B cell (primary cell): ENCODE measurements at regions not wholly inside any gene's neighbourhood (a gene's known extent, or its start where the extent isn't known, plus 50 kb on each side); places are given as distances from the start of the nearest gene placed in this dataset.

ENCODE experiments used
- ATAC-seq: fragments of 200-7000 bp; cut with Tn5 transposase; one replicate; pipeline ENCODE4 v1.10.0; 2021; ENCODE audit warnings: low read depth, mild to moderate bottlenecking, moderate number of reproducible peaks, moderate library complexity
- CTCF ChIA-PET: fragments of 350-600 bp; sonication (Branson Sonifier 250); formaldehyde crosslinking; loops from one replicate; lab custom pipeline; 2021; ENCODE audit warnings: antibody characterized with exemption, inconsistent platforms; lab: Charles Lee
- POLR2A ChIA-PET: fragments of 350-600 bp; sonication (Branson Sonifier 250); formaldehyde crosslinking; loops from one replicate; lab custom pipeline; 2021; ENCODE audit warnings: antibody characterized with exemption; lab: Charles Lee
- DNase-seq: peaks from one replicate; pipeline ENCODE4 v3.0.0; 2013
- H2AFZ ChIP-seq: 2 replicates; pipeline ENCODE4 v1.6.1; 2012; ENCODE audit warnings: mild to moderate bottlenecking, low read depth, low read length; ENCODE audit not compliant: insufficient read depth, poor library complexity, severe bottlenecking
- H3K27ac ChIP-seq, 2 donors: 1 replicate in 1 of 2; 2 replicates in 1 of 2; pipeline ENCODE4 v1.5.1; 2012 to 2013; ENCODE audit warnings: low read length in 2 of 2, mild to moderate bottlenecking in 2 of 2, moderate library complexity in 1 of 2
- H3K27me3 ChIP-seq, 4 experiments: fragments of 200-600 bp in 1 of 4; sonication (generic) in 1 of 4; replicated peaks in 1 of 4; 1 replicate in 2 of 4; 2 replicates in 2 of 4; pipeline versions ENCODE4 v1.6.1 to v1.7.0; 2013 to 2016; ENCODE audit warnings: low read length in 3 of 4, mild to moderate bottlenecking in 2 of 4, mixed read lengths in 1 of 4, moderate library complexity in 1 of 4; ENCODE audit not compliant: insufficient read depth in 4 of 4, control insufficient read depth in 3 of 4; ENCODE audit errors: control extremely low read depth in 1 of 4
- H3K36me3 ChIP-seq, 2 experiments: replicated peaks in 1 of 2; 1 replicate in 1 of 2; 2 replicates in 1 of 2; pipeline versions ENCODE4 v1.6.1 to v1.7.1; 2013; ENCODE audit warnings: low read length in 1 of 2; ENCODE audit not compliant: insufficient read depth in 2 of 2, control insufficient read depth in 1 of 2; ENCODE audit errors: control extremely low read depth in 1 of 2, extremely low read depth in 1 of 2
- H3K4me1 ChIP-seq, 2 donors: fragments of 200-600 bp in 1 of 2; sonication (generic) in 1 of 2; 1 replicate in 1 of 2; 2 replicates in 1 of 2; pipeline versions ENCODE4 v1.5.1 to v1.6.1; 2013 to 2017; ENCODE audit warnings: low read length in 2 of 2; ENCODE audit not compliant: control insufficient read depth in 2 of 2, insufficient read depth in 2 of 2
- H3K4me2 ChIP-seq: replicated peaks from 2 replicates; pipeline ENCODE3; 2012; ENCODE audit warnings: mild to moderate bottlenecking, low read depth, low read length; ENCODE audit not compliant: poor library complexity, severe bottlenecking
- H3K4me3 ChIP-seq, 5 experiments: fragments of 200-600 bp in 1 of 5; sonication (generic) in 1 of 5; 1 replicate in 3 of 5; 2 replicates in 2 of 5; pipeline versions ENCODE4 v1.5.1 to v1.7.0; 2011 to 2016; ENCODE audit warnings: low read length in 4 of 5, mild to moderate bottlenecking in 4 of 5, low read depth in 2 of 5, control low read depth in 1 of 5, moderate library complexity in 1 of 5; ENCODE audit not compliant: insufficient read depth in 1 of 5; ENCODE audit errors: control extremely low read depth in 1 of 5, extremely low read depth in 1 of 5
- H3K79me2 ChIP-seq: fragments of 200-600 bp; sonication (generic); one replicate; pipeline ENCODE4 v1.6.0; 2016; ENCODE audit warnings: low read length; ENCODE audit not compliant: control insufficient read depth, insufficient read depth
- H3K9ac ChIP-seq: fragments of 200-600 bp; sonication (generic); 2 replicates; pipeline ENCODE4 v1.6.1; 2017; ENCODE audit warnings: mild to moderate bottlenecking, low read length, moderate library complexity
- H3K9me3 ChIP-seq, 3 donors: one replicate each; pipeline versions ENCODE4 v1.6.1 to v1.7.1; 2013; ENCODE audit warnings: low read length in 2 of 3; ENCODE audit not compliant: control insufficient read depth in 2 of 3, insufficient read depth in 1 of 3; ENCODE audit errors: control extremely low read depth in 1 of 3
- H4K20me1 ChIP-seq: 2 replicates; pipeline ENCODE4 v1.6.0; 2012; ENCODE audit warnings: mild to moderate bottlenecking, low read length; ENCODE audit not compliant: insufficient read depth, control insufficient read depth, poor library complexity, severe bottlenecking
- H3K27ac Mint-ChIP-seq: one replicate; pipeline ENCODE4 v1.8.0; 2021; ENCODE audit warnings: mixed read lengths
- H3K27me3 Mint-ChIP-seq: one replicate; pipeline ENCODE4 v1.8.0; 2021; ENCODE audit warnings: mixed read lengths
- H3K4me1 Mint-ChIP-seq: one replicate; pipeline ENCODE4 v1.8.0; 2021; ENCODE audit warnings: mixed read lengths
- H3K4me3 Mint-ChIP-seq: one replicate; pipeline ENCODE4 v1.8.0; 2021; ENCODE audit warnings: mixed read lengths
- H3K9me3 Mint-ChIP-seq: one replicate; pipeline ENCODE4 v1.8.0; 2022; ENCODE audit warnings: mixed read lengths; ENCODE audit not compliant: insufficient read depth
- EZH2 ChIP-seq: IDR thresholded peaks from 2 replicates; pipeline ENCODE4 v1.6.1; 2012; ENCODE audit warnings: borderline replicate concordance, low read depth, mild to moderate bottlenecking, moderate library complexity, low read length; ENCODE audit not compliant: insufficient read depth, poor library complexity, severe bottlenecking
- WGBS: methylation state at CpG from one replicate; pipeline ENCODE4 v1.1.5; 2013; ENCODE audit warnings: missing lambda C conversion rate; ENCODE audit not compliant: insufficient coverage; 5-methylcytosine and 5-hydroxymethylcytosine counted together
- intact Hi-C: fragments of 100-400 bp; cut with micrococcal nuclease; formaldehyde crosslinking; loops from one replicate; pipeline ENCODE4 v1.10.0; 2022
- TF ChIP-seq, protein P1 (sequence below): fragments of 200-600 bp; IDR thresholded peaks from one replicate; pipeline ENCODE4 v1.8.0; 2022; ENCODE audit warnings: antibody characterized with exemption, mild to moderate bottlenecking

DNA sequence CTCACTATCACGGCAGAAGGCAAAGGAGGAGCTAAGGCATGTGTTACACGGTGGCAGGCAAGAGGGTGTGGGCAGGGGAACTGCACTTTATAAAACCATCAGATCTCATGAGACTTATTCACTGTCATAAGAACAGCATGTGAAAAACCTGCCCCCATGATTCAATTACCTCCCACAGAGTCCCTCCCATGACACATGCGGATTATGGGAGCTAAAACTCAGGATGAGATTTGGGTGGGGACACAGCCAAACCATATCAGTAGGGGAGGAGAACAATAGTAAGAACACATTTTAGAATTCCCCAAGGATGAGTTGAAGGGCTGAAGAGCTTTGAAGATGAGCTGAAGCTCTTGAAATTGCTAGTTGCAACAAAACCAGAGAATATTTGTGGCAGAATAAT lies 287.9 kb downstream of the SMARCA2 start:
- no peak overlapping the region for H3K27ac ChIP-seq
- H3K27ac Mint-ChIP-seq: no peak overlapping the region
- H3K27me3 ChIP-seq: no peaks in the 10 kb centered on the region
- no CpG with 5 or more reads among the region's 3 CpGs for WGBS
- no peak overlapping the region for H2AFZ ChIP-seq
- ChIA-PET POLR2A (no interaction called here), CTCF (no interaction called here)
- no peak overlapping the region for H3K4me3 Mint-ChIP-seq
- TF ChIP-seq EZH2: no peak
- TF ChIP-seq, protein P1, sequence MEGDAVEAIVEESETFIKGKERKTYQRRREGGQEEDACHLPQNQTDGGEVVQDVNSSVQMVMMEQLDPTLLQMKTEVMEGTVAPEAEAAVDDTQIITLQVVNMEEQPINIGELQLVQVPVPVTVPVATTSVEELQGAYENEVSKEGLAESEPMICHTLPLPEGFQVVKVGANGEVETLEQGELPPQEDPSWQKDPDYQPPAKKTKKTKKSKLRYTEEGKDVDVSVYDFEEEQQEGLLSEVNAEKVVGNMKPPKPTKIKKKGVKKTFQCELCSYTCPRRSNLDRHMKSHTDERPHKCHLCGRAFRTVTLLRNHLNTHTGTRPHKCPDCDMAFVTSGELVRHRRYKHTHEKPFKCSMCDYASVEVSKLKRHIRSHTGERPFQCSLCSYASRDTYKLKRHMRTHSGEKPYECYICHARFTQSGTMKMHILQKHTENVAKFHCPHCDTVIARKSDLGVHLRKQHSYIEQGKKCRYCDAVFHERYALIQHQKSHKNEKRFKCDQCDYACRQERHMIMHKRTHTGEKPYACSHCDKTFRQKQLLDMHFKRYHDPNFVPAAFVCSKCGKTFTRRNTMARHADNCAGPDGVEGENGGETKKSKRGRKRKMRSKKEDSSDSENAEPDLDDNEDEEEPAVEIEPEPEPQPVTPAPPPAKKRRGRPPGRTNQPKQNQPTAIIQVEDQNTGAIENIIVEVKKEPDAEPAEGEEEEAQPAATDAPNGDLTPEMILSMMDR: no peak
- H3K79me2 ChIP-seq: no peaks in the 10 kb centered on the region
- no peaks in the 10 kb centered on the region for H3K36me3 ChIP-seq
- H3K27me3 Mint-ChIP-seq: peaks cover 4% of the 10 kb centered on the region
- H3K9me3 ChIP-seq: no peaks in the 10 kb centered on the region
- ATAC-seq: no peak
- no peak overlapping the region for H3K4me3 ChIP-seq
- H3K4me1 ChIP-seq: no peaks in the 10 kb centered on the region
- H4K20me1 ChIP-seq: no peaks in the 10 kb centered on the region
- intact Hi-C loops: no loop called here
- H3K4me2 ChIP-seq: no peak overlapping the region
- peaks cover 3% of the 10 kb centered on the region for H3K9me3 Mint-ChIP-seq
- no peaks in the 10 kb centered on the region for H3K4me1 Mint-ChIP-seq
- no peak for DNase-seq
- no peak overlapping the region for H3K9ac ChIP-seq

DNA sequence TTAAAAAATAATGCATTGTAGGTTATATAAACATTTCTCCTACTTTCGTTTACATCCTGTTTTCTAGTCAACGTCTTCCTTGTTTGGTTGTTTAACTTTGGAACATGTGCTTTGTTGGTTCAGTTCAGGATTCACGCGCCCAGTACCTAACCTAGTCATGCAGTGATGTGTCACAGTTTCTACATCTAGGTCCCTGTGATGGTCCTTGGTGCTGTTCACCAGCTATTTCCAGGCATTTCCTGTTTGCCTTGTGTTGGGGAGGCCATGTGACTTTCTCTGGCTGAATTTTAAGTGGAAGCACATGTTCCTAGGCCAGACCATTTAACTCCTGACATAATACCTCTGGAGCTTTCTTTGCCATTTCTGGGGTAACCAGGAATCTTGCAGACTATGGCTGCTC lies 292.3 kb downstream of the SMARCA2 start:
- H3K27ac ChIP-seq: no peak overlapping the region
- no peak for TF ChIP-seq EZH2
- H3K9me3 Mint-ChIP-seq: peaks cover 8% of the 10 kb centered on the region

More for the DNA sequence above, 292.3 kb downstream of the SMARCA2 start:
- Mint-ChIP-seq H3K27ac (no peak overlapping the region), H3K4me1 (no peaks in the 10 kb centered on the region), H3K27me3 (peaks cover 4% of the 10 kb centered on the region), H3K4me3 (no peak overlapping the region)
- H3K9ac ChIP-seq: no peak overlapping the region
- no peak overlapping the region for H3K4me3 ChIP-seq
- H3K9me3 ChIP-seq: peaks cover 0 to 8% (median 0%) of the 10 kb centered on the region in 3 donors
- no peaks in the 10 kb centered on the region for H3K36me3 ChIP-seq
- H4K20me1 ChIP-seq: no peaks in the 10 kb centered on the region
- H3K27me3 ChIP-seq: no peaks in the 10 kb centered on the region
- no peaks in the 10 kb centered on the region for H3K4me1 ChIP-seq
- ATAC-seq: no peak
- POLR2A ChIA-PET: no interaction called here
- H3K4me2 ChIP-seq: no peak overlapping the region
- no peaks in the 10 kb centered on the region for H3K79me2 ChIP-seq
- DNase-seq: no peak
- CTCF ChIA-PET: no interaction called here
- H2AFZ ChIP-seq: no peak overlapping the region
- WGBS: 95% methylated on average over 3 of the region's 4 CpGs
- intact Hi-C loops: no loop called here
